Activated CD4-positive, CD25-positive, alpha-beta regulatory T cell (primary cell): ENCODE measurements at regions not wholly inside any gene's neighbourhood (a gene's known extent, or its start where the extent isn't known, plus 50 kb on each side); places are given as distances from the start of the nearest gene placed in this dataset.

Source experiments
- DNase-seq, 4 experiments: peaks; one replicate each; lab custom pipeline; 2025; lab: John Stamatoyannopoulos, UW

GRCh38 chr22:46078241-46079092, 71.9 kb upstream of the PPARA start:
- no peak for DNase-seq

GRCh38 chr22:46079093-46079860, 71.0 kb upstream of the PPARA start:
- DNase-seq: no peak

GRCh38 chr22:46079861-46080821, 70.2 kb upstream of the PPARA start:
- no peak for DNase-seq

- DNase-seq: no peak
Observed at GRCh38 chr22:46081036-46081830, 69.1 kb upstream of the PPARA start.

- DNase-seq: no peak
Observed at GRCh38 chr22:46081831-46082210, 68.5 kb upstream of the PPARA start.

- DNase-seq: no peak
Observed at GRCh38 chr22:46082633-46083032, 67.7 kb upstream of the PPARA start.

- DNase-seq: no peak
Observed at GRCh38 chr22:46083383-46084350, 66.7 kb upstream of the PPARA start.

- DNase-seq: no peak
Observed at GRCh38 chr22:46084376-46084775, 66.0 kb upstream of the PPARA start.

GRCh38 chr22:46084943-46085827, 65.1 kb upstream of the PPARA start:
- no peak for DNase-seq

- no peak for DNase-seq
Observed at GRCh38 chr22:46085828-46086576, 64.3 kb upstream of the PPARA start.

GRCh38 chr22:46086577-46087335, 63.6 kb upstream of the PPARA start:
- no peak for DNase-seq

- DNase-seq: no peak
Observed at GRCh38 chr22:46087336-46087690, 63.0 kb upstream of the PPARA start.

GRCh38 chr22:46087816-46088277, 62.5 kb upstream of the PPARA start:
- no peak for DNase-seq

- DNase-seq: no peak
Observed at GRCh38 chr22:46088541-46089311, 61.6 kb upstream of the PPARA start.

GRCh38 chr22:46089426-46090035, 60.8 kb upstream of the PPARA start:
- no peak for DNase-seq

- DNase-seq: no peak
Observed at GRCh38 chr22:46090036-46090591, 60.2 kb upstream of the PPARA start.
